Thyroid gland (tissue), 4 donors: ENCODE measurements at regions not wholly inside any gene's neighbourhood (a gene's known extent, or its start where the extent isn't known, plus 50 kb on each side); places are given as distances from the start of the nearest gene placed in this dataset.
"Not testable (repeated sequence)": the region's sequence is repeated elsewhere in the genome, so short reads cannot be mapped to it uniquely, and the experiment has no call there.

Experiments
- DNase-seq, 2 donors: peaks; one replicate each; pipeline ENCODE4 v3.0.0-alpha.2; 2019
- H3K27ac ChIP-seq, 3 donors: fragments of 200-600 bp; sonication (generic); 1 replicate in 2 of 3; 2 replicates in 1 of 3; pipeline ENCODE4 v1.5.1; 2016 to 2019; ENCODE audit warnings: mild to moderate bottlenecking in 1 of 3, moderate library complexity in 1 of 3
- H3K27me3 ChIP-seq: fragments of 200-600 bp; sonication (generic); one replicate; pipeline ENCODE4 v1.5.1; 2019
- H3K36me3 ChIP-seq, 2 donors: fragments of 200-600 bp; sonication (generic); one replicate each; pipeline ENCODE4 v1.5.1; 2016 to 2019
- H3K4me1 ChIP-seq, 2 donors: fragments of 200-600 bp; sonication (generic); one replicate each; pipeline ENCODE4 v1.5.1; 2017 to 2019
- H3K4me3 ChIP-seq, 3 donors: fragments of 200-600 bp; sonication (generic); replicated peaks in 1 of 3; 1 replicate in 2 of 3; 2 replicates in 1 of 3; pipeline ENCODE4 v1.5.1; 2016; ENCODE audit warnings: mild to moderate bottlenecking in 1 of 3
- H3K9me3 ChIP-seq: fragments of 200-600 bp; sonication (generic); one replicate; pipeline ENCODE4 v1.5.1; 2017
- POLR2A ChIP-seq, 2 donors: fragments of 450-650 bp; IDR thresholded peaks; one replicate each; pipeline ENCODE4 v1.6.1; 2017; ENCODE audit warnings: antibody characterized with exemption in 2 of 2, mild to moderate bottlenecking in 2 of 2, moderate library complexity in 1 of 2
- WGBS, 2 donors: methylation state at CpG; one replicate each; pipeline ENCODE4 v1.1.5; 2017; 5-methylcytosine and 5-hydroxymethylcytosine counted together
- intact Hi-C: fragments of 100-400 bp; cut with DNase I; formaldehyde crosslinking; loops from one replicate; pipeline ENCODE4 v1.15.1; 2023
- TF ChIP-seq, protein P1 (sequence below), 6 experiments: fragments of 200-600 bp in 3 of 6; fragments of 450-650 bp in 3 of 6; sonication (generic) in 3 of 6; IDR thresholded peaks; one replicate each; pipeline ENCODE4 v1.5.1; 2016 to 2019; ENCODE audit warnings: antibody characterized with exemption in 6 of 6, mild to moderate bottlenecking in 2 of 6, inconsistent platforms in 1 of 6, moderate library complexity in 1 of 6

DNA sequence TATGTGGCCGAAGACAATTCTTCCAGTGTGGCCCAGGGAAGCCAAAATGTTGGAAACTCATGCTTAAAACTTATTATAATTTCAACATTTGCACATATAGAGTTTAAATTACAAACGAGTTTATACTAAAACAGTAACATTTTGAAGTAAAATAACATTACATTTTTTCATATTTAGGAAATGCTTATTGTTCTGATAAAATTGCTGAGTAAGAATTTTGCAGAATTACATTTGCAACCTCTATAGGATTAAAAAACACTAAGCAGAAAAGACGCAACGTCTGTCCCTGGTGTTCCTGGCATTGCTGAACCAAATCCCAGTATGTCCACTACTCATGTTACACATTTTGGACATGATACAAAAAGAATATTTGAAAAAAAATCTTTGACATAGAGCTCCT lies 1241.2 kb downstream of the SUCLG1 start:
- H3K4me3 ChIP-seq = no peak overlapping the region
- no peaks in the 10 kb centered on the region for H3K27me3 ChIP-seq
- intact Hi-C loops = no loop called here
- WGBS, 2 donors = 75 to 79% methylated on average over 4 of the region's 4 CpGs
- H3K36me3 ChIP-seq = no peaks in the 10 kb centered on the region
- H3K27ac ChIP-seq = no peak overlapping the region
- H3K4me1 ChIP-seq = no peaks in the 10 kb centered on the region
- TF ChIP-seq POLR2A (IDR thresholded peaks at IDR 0.05) = no peak
- TF ChIP-seq, protein P1, sequence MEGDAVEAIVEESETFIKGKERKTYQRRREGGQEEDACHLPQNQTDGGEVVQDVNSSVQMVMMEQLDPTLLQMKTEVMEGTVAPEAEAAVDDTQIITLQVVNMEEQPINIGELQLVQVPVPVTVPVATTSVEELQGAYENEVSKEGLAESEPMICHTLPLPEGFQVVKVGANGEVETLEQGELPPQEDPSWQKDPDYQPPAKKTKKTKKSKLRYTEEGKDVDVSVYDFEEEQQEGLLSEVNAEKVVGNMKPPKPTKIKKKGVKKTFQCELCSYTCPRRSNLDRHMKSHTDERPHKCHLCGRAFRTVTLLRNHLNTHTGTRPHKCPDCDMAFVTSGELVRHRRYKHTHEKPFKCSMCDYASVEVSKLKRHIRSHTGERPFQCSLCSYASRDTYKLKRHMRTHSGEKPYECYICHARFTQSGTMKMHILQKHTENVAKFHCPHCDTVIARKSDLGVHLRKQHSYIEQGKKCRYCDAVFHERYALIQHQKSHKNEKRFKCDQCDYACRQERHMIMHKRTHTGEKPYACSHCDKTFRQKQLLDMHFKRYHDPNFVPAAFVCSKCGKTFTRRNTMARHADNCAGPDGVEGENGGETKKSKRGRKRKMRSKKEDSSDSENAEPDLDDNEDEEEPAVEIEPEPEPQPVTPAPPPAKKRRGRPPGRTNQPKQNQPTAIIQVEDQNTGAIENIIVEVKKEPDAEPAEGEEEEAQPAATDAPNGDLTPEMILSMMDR (IDR thresholded peaks at IDR 0.05) = no peak
- no peaks in the 10 kb centered on the region for H3K9me3 ChIP-seq
- DNase-seq = no peak

DNA sequence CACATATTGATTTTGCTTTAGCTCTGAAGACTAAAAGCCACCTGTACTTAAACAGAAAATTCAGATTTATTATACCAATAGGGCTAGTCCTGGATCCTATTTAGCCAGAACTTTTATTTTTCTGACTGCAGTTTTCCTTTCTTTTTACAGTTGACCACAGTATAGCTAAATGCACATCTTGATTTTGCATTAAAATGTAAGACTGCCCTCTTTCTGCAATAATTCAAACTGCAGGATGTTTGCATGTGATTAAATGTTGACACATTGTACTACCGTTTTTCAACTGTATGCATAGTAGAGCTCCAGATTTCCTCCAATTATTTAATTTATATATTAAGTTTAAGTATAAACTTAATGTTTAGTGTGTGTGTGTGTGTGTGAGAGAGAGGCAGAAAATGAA lies 1262.9 kb downstream of the SUCLG1 start:
- Histone ChIP-seq H3K36me3 (no peaks in the 10 kb centered on the region), H3K4me3 (no peak overlapping the region), H3K27me3 (no peaks in the 10 kb centered on the region), H3K27ac (no peak overlapping the region), H3K9me3 (no peaks in the 10 kb centered on the region), H3K4me1 (no peaks in the 10 kb centered on the region)
- no peak for DNase-seq
- TF ChIP-seq, protein P1 (IDR thresholded peaks at IDR 0.05) = peak in 4 of 6 experiments; percentile 32 to 49 (median 36)
- TF ChIP-seq POLR2A (IDR thresholded peaks at IDR 0.05) = no peak
- intact Hi-C loops = no loop called here
- 0 to 3% methylated on average over 1 of the region's 1 CpG for WGBS, 2 donors

DNA sequence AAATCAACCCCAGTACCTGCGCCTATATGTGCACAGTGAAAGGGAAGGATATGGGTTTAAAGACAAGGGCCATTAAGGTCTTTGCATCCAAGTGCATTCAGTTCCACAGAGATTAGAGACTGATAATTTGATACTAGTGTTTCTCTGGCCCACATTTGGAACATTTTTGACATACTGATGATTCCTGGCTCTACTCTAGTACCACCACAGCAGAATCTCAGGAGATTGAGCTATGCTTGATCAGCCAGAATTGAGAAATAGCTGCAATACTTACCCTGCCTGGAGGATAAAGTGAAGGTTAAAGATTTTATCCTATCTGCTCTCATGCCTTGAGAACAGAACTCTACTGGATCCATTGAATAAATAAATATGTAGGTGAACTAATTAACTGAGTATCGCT lies 1267.8 kb downstream of the SUCLG1 start:
- WGBS, 2 donors = 93 to 97% methylated on average over 2 of the region's 2 CpGs
- intact Hi-C loops = no loop called here
- TF ChIP-seq, protein P1 (IDR thresholded peaks at IDR 0.05) = no peak
- no peak for TF ChIP-seq POLR2A (IDR thresholded peaks at IDR 0.05)

DNA sequence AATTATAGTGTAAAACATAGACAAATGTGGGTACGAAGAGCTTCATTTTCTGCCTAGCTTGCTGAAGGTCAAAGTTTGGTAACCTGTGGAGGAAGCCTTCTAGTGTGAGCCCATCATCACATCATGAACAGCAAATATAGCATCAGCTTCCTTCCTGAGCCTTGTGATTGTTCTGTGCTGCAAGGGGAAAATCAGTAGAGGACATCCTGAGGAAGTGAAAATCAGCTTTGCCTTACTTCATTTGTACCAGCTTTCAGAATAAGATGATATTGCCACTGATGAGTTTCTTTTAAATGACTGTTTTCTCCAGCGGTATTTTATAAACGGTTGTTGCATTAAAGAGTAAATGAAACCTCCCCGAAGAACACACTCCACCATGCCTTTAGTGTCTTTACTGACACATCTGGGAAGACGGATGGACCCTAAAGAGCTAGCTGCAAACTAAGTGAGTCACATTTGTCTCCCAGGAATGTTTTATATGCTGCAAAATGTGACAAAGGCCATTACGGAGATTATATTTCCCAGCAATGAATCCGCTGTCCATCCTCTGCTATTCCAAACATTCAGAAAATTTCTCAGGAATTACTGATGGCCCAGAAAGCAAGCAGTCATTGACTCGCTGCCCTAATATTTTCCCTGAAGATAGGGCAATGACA lies 1272.8 kb downstream of the SUCLG1 start:
- H3K36me3 ChIP-seq = no peaks in the 10 kb centered on the region
- intact Hi-C loops = no loop called here
- H3K27ac ChIP-seq = no peak overlapping the region
- DNase-seq = no peak
- 71 to 77% methylated on average over 8 of the region's 8 CpGs for WGBS, 2 donors
- no peaks in the 10 kb centered on the region for H3K9me3 ChIP-seq
- H3K4me1 ChIP-seq = no peaks in the 10 kb centered on the region
- no peak overlapping the region for H3K4me3 ChIP-seq
- H3K27me3 ChIP-seq = no peaks in the 10 kb centered on the region
- TF ChIP-seq, protein P1 (IDR thresholded peaks at IDR 0.05) = no peak
- TF ChIP-seq POLR2A (IDR thresholded peaks at IDR 0.05) = no peak

More for the DNA sequence above, 1267.8 kb downstream of the SUCLG1 start:
- no peaks in the 10 kb centered on the region for H3K36me3 ChIP-seq
- H3K27me3 ChIP-seq = no peaks in the 10 kb centered on the region
- no peak overlapping the region for H3K4me3 ChIP-seq
- H3K9me3 ChIP-seq = no peaks in the 10 kb centered on the region
- DNase-seq = no peak
- H3K27ac ChIP-seq = no peak overlapping the region
- no peaks in the 10 kb centered on the region for H3K4me1 ChIP-seq

DNA sequence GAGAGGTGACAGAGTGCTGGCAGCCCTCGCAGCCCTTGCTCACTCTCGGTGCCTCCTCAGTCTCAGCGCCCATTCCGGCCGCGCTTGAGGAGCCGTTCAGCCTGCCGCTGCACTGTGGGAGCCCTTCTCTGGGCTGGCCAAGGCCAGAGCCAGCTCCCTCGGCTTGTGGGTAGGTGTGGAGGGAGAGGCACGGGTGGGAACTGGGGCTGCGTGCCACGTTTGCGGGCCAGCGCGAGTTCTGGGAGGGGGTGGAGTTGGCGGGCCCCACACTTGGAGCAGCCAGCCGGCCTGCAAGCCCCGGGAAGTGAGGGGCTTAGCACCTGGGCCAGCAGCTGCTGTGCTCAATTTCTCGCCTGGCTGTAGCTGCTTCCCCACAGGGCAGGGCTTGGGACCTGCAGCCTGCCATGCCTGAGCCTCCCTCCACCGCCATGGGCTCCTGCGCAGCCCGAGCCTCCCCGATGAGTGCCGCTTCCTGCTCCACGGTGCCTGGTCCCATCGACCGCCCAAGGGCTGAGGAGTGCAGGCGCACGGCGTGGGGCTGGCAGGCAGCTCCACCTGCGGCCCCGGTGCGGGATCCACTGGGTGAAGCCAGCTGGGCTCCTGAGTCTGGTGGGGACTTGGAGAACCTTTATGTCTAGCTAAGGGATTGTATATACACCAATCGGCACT lies 1278.1 kb downstream of the SUCLG1 start:
- H3K27me3 ChIP-seq, intact Hi-C loops, H3K36me3 ChIP-seq, H3K4me3 ChIP-seq, H3K4me1 ChIP-seq, H3K9me3 ChIP-seq, H3K27ac ChIP-seq, DNase-seq: not testable (repeated sequence)
- WGBS, 2 donors = 95 to 99% methylated on average over 22 to 26 of the region's 34 CpGs
